Neutrophil (primary cell): ENCODE measurements at regions not wholly inside any gene's neighbourhood (a gene's known extent, or its start where the extent isn't known, plus 50 kb on each side); places are given as distances from the start of the nearest gene placed in this dataset.

Experiments
- H3K27ac ChIP-seq: fragments of 200-600 bp; sonication (generic); 2 replicates; pipeline ENCODE4 v1.5.1; 2016; ENCODE audit warnings: mild to moderate bottlenecking, moderate library complexity
- H3K27me3 ChIP-seq: fragments of 200-600 bp; sonication (generic); 2 replicates; pipeline ENCODE4 v1.6.0; 2016; ENCODE audit warnings: mild to moderate bottlenecking
- H3K36me3 ChIP-seq: fragments of 200-600 bp; sonication (generic); 2 replicates; pipeline ENCODE4 v1.5.1; 2017
- H3K4me1 ChIP-seq, 2 experiments: fragments of 200-600 bp in 1 of 2; sonication (generic) in 1 of 2; 1 replicate in 1 of 2; 2 replicates in 1 of 2; pipeline versions ENCODE4 v1.5.1 to v1.6.1; 2013 to 2016; ENCODE audit warnings: low read depth in 1 of 2, low read length in 1 of 2, mild to moderate bottlenecking in 1 of 2, moderate library complexity in 1 of 2; ENCODE audit not compliant: control insufficient read depth in 1 of 2, insufficient read depth in 1 of 2
- H3K4me3 ChIP-seq, 2 experiments: fragments of 200-600 bp in 1 of 2; sonication (generic) in 1 of 2; 1 replicate in 1 of 2; 2 replicates in 1 of 2; pipeline ENCODE4 v1.5.1; 2013 to 2016; ENCODE audit warnings: low read depth in 1 of 2, low read length in 1 of 2, mild to moderate bottlenecking in 1 of 2, moderate library complexity in 1 of 2
- H3K9me3 ChIP-seq: fragments of 200-600 bp; sonication (generic); 2 replicates; pipeline ENCODE4 v1.5.1; 2016
- TF ChIP-seq, protein P1 (sequence below): fragments of 200-600 bp; sonication (generic); IDR thresholded peaks from 2 replicates; pipeline ENCODE4 v1.5.1; 2016; ENCODE audit warnings: antibody characterized with exemption

DNA sequence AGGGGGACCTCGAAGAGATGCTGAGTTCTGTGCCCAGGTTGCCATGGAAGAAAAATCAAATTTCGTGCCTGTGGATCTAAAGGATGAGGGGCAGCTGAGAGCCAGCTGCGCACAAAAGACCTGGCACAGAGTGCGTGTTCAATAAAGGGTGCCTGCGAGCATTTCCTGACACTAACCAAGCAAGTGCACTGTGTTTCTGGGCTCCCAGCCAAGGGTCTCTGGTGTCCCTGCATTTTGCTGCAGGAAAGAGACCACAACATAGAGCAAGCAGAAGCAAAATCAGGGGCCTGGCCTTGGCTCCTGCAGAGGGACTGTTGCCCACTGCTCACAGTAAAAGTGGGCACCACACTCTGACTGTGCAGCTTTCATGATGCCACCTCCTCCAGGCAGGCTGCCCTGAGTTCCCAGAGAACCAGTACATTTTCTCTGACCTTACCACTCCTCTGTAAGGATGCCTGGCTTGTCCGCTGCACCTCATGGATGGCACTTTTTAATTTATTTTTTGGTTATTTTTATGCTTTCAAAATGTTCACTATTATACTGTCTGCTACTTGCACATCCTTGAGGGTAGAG is 70.8 kb upstream of the GPR12 start:
- no peaks in the 10 kb centered on the region for H3K36me3 ChIP-seq
- TF ChIP-seq, protein P1, sequence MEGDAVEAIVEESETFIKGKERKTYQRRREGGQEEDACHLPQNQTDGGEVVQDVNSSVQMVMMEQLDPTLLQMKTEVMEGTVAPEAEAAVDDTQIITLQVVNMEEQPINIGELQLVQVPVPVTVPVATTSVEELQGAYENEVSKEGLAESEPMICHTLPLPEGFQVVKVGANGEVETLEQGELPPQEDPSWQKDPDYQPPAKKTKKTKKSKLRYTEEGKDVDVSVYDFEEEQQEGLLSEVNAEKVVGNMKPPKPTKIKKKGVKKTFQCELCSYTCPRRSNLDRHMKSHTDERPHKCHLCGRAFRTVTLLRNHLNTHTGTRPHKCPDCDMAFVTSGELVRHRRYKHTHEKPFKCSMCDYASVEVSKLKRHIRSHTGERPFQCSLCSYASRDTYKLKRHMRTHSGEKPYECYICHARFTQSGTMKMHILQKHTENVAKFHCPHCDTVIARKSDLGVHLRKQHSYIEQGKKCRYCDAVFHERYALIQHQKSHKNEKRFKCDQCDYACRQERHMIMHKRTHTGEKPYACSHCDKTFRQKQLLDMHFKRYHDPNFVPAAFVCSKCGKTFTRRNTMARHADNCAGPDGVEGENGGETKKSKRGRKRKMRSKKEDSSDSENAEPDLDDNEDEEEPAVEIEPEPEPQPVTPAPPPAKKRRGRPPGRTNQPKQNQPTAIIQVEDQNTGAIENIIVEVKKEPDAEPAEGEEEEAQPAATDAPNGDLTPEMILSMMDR = no peak
- H3K4me1 ChIP-seq = no peaks in the 10 kb centered on the region
- H3K27ac ChIP-seq = no peak overlapping the region
- H3K9me3 ChIP-seq = no peaks in the 10 kb centered on the region
- H3K27me3 ChIP-seq = peaks cover 13% of the 10 kb centered on the region
- no peak overlapping the region for H3K4me3 ChIP-seq

- Histone ChIP-seq H3K36me3 (no peaks in the 10 kb centered on the region), H3K4me1 (no peaks in the 10 kb centered on the region), H3K9me3 (no peaks in the 10 kb centered on the region), H3K27me3 (peaks cover 6% of the 10 kb centered on the region), H3K27ac (no peak overlapping the region), H3K4me3 (no peak overlapping the region)
- TF ChIP-seq, protein P1 = no peak
These were observed 69.1 kb upstream of the GPR12 start for GRCh38 chr13:26829716-26830115.

DNA sequence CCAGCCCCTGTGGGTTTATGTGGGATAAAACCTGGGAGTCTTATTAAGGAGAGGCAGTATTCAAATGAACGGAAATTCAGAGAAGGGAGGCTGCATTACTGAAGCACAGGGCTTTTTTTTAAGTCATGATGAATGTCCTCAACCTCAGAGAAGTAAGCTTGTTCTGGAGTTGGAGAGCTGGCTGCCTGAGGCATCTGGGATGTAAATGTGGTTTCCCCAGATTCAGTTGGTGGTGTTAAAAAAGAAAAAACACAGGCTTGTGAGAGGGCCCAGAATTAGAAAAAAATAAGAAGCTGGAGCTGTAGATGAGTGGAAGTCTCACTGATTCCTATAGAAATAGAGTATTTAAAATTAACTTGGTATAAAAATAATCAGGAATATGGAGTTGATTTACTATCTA is 64.0 kb upstream of the GPR12 start:
- H3K36me3 ChIP-seq = no peaks in the 10 kb centered on the region
- no peaks in the 10 kb centered on the region for H3K4me1 ChIP-seq
- H3K9me3 ChIP-seq = no peaks in the 10 kb centered on the region
- no peak overlapping the region for H3K4me3 ChIP-seq
- TF ChIP-seq, protein P1 = no peak
- no peaks in the 10 kb centered on the region for H3K27me3 ChIP-seq
- H3K27ac ChIP-seq = no peak overlapping the region

DNA sequence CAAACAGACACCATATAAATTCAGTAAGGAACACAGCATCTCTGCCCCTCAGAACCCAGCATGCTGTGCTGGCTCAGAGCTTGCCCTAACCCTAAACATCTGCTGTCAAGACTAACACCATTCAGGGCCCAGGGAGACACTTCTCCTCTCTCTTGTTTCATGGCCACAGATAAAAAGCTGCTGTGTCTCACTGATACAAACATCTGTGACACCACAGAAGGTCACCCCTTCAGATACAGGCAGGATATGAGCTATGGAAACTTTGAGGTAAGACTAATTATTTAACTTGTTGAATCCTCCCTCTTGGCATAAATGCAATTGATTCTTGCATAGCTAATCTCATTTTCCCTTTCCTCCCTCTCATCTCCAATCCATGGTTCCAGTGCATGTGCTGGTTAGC is 61.6 kb upstream of the GPR12 start:
- Histone ChIP-seq H3K27ac (no peak overlapping the region), H3K36me3 (no peaks in the 10 kb centered on the region), H3K27me3 (no peaks in the 10 kb centered on the region), H3K4me3 (no peak overlapping the region), H3K9me3 (no peaks in the 10 kb centered on the region), H3K4me1 (no peaks in the 10 kb centered on the region)
- TF ChIP-seq, protein P1 = no peak

DNA sequence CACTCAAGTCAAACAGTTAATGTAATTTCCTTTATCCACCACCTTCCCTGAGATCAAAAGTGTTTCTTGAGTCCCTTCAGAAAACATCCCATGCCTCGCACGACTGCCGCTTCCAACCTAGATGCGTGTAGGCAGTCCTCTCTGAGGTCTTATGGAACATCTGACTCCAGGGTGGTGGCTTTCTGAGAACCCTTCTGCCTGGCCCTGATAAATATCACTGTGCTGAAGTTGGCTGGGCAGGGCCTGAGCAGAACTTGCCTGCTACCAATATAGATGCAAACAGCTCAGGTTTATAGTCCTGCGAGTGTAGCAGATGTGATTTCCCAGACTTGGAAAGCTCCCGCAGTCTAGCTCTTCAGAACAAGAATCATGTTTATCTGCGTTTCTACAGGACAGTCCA is 61.1 kb upstream of the GPR12 start:
- TF ChIP-seq, protein P1 = no peak
- H3K9me3 ChIP-seq = no peaks in the 10 kb centered on the region
- no peaks in the 10 kb centered on the region for H3K27me3 ChIP-seq
- no peak overlapping the region for H3K4me3 ChIP-seq
- H3K27ac ChIP-seq = no peak overlapping the region
- H3K36me3 ChIP-seq = no peaks in the 10 kb centered on the region
- no peaks in the 10 kb centered on the region for H3K4me1 ChIP-seq

- no peak overlapping the region for H3K27ac ChIP-seq
- H3K9me3 ChIP-seq = no peaks in the 10 kb centered on the region
- H3K4me1 ChIP-seq = no peaks in the 10 kb centered on the region
- TF ChIP-seq, protein P1 = no peak
- no peaks in the 10 kb centered on the region for H3K27me3 ChIP-seq
- no peaks in the 10 kb centered on the region for H3K36me3 ChIP-seq
- no peak overlapping the region for H3K4me3 ChIP-seq
These were observed 60.3 kb upstream of the GPR12 start for GRCh38 chr13:26820871-26821270.
